DMS53 (cell line): ENCODE measurements at regions not wholly inside any gene's neighbourhood (a gene's known extent, or its start where the extent isn't known, plus 50 kb on each side); places are given as distances from the start of the nearest gene placed in this dataset.

ENCODE experiments used
- DNase-seq: peaks from one replicate; lab custom pipeline; 2025; lab: John Stamatoyannopoulos, UW

DNA sequence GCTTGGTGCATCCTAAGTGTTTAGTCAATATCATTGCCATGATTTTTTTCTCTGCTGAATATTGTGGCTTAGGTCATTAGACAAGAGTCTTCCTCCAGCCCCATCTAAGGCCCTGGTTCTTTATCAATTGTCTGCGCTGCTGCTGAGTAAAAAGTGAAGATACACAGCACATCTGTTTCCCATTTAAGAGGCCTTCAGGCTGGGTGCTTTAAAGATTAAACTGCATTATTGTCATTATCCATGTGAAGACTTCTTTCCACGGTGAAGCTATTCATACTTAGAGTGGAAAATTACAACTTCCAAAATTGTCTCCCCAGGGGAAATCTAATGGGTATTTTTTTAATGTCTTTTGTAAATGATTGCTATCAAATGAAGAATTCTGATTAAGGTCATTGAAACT, 719.8 kb upstream of the LRRC4C start:
- no peak for DNase-seq

DNA sequence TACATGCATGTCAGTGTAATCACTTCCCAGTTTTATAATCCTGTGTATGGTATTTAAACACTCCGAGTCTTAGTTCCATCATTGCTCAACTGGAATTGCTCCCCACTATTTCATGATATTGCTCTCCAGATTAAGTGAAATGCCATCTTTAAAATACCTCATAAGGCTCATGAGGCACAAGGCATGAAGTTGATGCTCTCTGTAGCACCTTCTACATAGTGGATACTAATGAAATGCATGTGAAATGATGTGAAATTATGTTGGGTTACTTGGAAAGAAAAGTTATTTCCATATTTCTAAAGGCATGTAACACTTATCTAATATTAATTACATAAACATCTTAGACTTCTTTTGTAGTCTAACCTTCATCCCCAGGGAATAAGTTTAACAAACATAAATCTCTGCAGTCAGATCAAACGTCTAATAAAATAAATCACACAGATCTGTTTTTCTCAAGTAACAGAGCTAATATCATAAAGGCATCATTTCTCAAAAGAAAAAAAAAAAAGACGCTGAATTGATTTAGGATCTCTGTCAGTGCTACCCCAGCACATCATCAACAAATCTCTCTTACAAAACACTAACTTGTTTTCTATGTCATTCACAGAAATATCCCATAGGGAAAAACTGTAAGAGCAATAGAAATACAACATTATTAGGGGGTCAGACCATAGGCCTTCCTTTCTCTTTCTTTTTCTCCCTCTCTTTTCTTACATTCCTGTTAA, 736.0 kb upstream of the LRRC4C start:
- DNase-seq = no peak

DNA sequence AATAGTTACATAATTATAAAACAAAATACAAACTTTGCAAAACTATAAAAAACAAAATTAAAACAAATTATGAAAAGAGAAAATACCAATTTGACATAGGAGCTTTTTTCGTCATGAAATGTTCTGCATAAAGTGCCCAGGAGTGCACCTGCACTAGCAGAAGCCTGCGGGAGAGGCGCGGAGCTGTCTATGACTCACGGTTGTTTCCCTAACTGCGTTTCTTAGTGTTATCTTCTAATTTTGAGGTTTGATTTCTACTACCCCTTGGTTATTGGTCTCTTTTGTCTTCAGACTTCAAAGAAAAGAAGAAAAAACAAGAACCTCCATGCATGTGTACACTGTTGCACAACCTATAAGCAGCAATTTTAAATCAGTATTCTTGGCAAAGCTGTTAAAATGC, 740.9 kb upstream of the LRRC4C start:
- DNase-seq = no peak

GRCh38 chr11:42201603-42202148, 742.2 kb upstream of the LRRC4C start:
- DNase-seq = no peak

DNA sequence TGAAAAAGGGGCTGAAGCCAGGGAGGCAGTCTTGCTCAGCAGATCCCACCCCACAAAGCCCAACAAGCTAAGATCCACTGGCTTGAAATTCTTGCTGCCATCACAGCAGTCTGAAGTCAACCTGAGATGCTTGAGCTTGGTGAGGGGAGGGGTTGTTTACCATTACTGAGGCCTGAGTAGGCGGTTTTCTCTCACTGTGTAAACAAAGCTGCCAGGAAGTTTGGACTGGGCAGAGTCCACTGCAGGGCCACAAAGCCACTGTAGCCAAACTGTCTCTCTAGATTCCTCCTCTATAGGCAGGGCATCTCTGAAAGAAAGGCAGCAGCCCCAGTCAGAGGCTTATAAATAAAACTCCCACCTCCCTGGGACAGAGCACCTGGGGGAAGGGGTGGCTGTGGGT, 746.1 kb upstream of the LRRC4C start:
- peak; percentile 76 for DNase-seq

DNA sequence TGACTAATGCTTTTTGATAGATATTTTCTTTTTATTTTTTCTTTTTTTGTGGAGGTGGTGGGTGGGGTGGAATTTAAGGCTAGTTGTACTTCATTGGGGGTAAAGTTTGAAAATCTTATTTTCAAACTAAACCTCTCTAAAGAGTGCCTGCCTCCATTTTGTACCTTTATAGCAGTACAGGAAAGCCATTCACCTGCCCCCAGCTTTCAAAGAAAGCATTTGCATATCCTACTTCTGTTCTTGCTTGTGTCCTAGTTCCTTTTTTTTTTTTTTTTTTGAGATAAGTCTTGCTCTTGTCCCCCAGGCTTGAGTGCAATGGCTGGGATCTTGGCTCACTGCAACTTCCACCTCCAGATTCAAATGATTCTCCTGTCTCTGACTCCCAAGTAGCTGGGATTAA, 766.2 kb upstream of the LRRC4C start:
- no peak for DNase-seq

DNA sequence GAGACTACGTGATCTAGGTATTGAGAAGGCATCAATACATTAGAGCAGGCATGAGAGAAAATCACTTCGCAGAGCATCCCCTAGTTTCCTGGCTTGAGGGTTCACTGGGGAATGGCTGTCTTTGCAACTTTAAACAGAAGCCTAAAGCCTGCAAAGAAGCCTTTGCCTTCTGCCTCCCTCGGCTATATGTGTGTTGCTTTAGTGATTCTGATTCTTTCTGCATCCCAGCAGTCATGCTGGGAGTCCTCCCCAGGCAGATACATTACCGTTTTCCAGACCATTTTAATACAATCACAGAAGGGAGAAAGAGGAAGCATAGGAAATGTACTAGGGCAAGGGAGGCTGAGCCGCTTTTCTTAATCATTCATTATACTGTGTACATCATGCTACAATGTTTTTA, 773.2 kb upstream of the LRRC4C start:
- DNase-seq = no peak

- DNase-seq = peak; percentile 11
Observed at GRCh38 chr11:42234451-42234951, 775.0 kb upstream of the LRRC4C start.

GRCh38 chr11:42237701-42238235, 778.3 kb upstream of the LRRC4C start:
- DNase-seq = no peak

DNA sequence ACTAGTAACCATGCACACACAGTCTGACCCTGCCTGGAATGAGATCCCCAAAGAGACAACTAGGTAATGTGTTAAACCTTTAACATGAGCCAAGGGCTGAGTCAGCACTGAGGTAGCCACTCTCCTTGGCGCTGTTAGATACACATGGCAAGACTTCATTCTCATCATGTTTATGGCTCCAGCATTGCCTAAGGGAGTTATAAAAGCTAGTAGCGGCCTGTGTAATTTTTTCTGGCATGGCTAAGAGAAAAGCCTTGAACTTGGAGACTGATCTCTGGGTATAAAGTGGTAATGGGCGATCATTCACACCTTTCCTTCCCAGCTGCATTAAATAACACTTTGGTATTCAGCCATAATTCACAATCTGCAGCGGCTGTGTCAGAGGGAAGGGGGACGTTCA, 779.7 kb upstream of the LRRC4C start:
- DNase-seq = no peak

DNA sequence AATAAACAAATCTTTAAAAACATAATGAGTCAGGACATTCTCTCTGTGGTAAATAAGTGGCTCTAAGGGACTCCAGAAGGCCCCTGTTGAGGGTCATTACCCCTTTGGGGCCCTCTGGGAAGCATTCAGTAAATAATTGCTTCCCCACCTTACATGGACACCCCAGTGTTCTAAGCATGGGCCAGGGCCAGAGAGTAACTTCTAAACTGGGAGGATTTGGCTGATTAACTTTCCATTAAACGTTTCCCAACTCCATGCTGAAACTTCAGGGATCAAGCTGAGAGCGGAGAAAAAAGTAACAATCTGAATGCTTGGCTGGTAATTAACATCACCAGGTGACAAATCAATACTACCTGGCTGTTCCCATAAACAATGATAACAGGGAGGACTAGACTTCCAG, 783.9 kb upstream of the LRRC4C start:
- DNase-seq = no peak

DNA sequence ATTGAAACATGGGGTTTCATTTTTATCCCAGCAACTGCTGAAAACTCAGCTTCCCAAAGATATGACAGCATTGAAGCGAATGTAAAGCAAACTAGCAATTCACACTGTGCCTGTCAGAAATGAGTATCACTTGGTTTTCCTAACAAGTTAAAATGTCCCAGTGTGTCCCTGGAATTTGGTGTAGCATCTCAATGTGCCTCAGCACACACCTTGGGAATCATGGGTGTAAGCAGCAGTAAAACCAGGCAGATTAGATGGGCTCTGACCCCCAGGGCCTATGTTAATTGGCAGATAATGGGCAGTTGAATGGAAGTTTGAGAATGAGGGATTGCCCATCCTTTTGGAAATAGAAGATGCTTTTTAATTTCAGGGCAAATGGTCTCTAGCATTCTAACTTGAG, 784.9 kb upstream of the LRRC4C start:
- no peak for DNase-seq

GRCh38 chr11:42249401-42249800, 789.9 kb upstream of the LRRC4C start:
- DNase-seq = no peak

- no peak for DNase-seq
Observed at GRCh38 chr11:42249956-42250355, 790.5 kb upstream of the LRRC4C start.

DNA sequence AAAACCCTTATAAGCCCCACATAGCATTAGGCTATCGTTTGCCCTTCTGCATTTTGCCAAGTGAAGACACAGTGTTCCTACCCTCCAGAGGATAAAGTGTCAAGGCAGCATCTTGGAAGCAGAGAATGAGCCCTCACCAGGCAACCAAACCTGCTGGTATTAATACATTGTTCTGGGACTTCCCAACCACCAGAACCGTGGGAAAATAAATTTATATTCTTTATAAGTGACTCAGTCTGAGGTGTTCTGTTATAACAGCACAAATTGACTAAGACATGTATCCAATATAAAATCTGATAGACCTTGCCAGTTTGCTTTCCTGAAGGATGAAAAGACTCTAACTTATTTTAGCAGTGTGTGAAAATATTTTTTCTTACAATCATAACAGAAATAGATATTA, 792.5 kb upstream of the LRRC4C start:
- no peak for DNase-seq

DNA sequence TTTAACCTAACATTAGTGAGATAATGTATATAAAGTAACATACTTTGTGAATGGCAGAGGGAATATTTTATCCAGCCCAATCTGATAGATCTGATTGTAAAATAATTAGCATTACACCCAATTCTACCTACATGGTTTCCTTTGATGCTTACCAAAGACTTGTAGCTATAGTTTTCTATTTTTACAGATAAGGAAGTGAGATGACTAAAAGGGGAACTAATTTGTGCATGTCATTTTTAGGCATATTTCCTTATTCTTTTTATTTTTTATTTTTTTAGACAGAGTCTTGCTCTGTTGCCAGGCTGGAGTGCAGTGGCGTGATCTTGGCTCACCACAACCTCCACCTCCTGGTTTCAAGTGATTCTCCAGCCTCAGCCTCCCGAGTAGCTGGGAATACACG, 793.7 kb upstream of the LRRC4C start:
- DNase-seq = no peak

DNA sequence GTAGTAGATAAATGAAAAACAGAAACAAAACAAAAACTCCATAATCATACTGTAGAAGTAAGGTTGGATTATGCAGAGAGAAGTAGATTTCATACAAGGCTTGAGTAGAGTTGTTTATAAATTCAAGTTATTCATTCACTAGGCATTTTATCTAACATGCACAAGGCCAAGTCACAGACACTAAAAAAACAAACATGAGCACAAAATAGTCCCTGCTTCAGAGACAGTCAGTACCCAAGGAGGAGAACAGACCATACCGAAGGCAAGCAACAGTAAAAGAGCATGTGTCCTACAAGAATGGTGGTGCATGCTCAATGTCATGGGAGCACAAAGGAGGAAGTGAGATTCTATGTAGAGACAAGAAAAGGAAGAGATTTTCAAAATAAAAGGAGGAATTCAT, 796.5 kb upstream of the LRRC4C start:
- no peak for DNase-seq

DNA sequence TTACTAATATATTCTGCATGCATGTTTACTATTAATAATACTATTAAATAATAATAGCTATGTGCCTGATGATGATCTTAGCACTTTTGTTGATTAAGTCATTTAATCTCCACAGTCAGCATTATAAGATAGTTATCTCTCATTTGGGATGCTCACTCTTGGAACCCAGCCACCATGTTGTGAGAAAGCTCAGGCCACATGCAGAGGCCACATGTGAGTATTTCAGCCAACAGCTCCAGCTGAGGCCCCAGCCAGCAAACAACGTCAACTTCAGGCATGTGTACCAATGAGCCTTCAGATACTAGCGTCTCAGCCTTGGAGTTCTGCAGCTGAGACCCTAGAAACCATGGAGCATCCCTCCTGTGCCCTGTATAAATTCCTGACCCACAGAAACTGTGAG, 798.1 kb upstream of the LRRC4C start:
- DNase-seq = no peak

DNA sequence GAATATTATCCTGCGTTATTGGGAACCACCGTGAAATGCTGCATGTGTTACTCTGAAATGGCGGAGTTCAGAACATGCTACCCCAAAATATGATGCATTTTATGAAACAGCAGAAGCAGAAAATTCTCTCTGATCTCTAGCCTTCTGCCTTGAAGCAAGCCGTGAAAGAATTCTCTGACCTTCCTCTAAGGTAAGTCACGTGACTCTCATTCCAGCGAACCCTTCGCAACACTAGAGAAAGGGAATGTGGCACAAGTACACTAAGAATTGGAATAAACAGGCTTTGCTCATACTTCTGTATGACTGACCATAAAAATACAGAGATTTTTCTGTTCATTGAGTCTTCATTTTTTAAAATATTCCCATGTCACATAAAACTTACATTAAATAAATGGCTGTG, 805.6 kb upstream of the LRRC4C start:
- DNase-seq = no peak

GRCh38 chr11:42271306-42271705, 811.9 kb upstream of the LRRC4C start:
- DNase-seq = no peak

- DNase-seq = no peak
Observed at GRCh38 chr11:42273977-42274376, 814.5 kb upstream of the LRRC4C start.

DNA sequence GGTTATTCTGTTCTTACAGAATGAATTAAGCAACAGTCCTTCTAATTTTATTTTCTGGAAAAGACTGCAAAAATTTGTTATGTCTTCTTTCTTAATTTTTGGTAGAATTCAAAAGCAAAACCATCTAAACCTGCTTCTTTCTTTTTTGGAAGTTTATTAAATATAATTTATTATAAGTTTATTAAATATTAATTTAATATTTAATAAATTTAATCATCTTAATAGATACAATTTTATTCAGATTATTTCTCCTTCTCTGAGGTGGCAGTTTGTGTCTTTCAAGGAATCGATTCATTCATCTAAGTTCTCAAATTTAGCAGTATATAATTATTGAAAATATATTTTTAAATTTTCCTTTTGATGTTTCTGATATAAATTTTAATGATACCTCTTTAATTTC, 837.5 kb upstream of the LRRC4C start:
- no peak for DNase-seq

GRCh38 chr11:42299780-42300179, 840.3 kb upstream of the LRRC4C start:
- no peak for DNase-seq

- no peak for DNase-seq
Observed at GRCh38 chr11:42301777-42302176, 842.3 kb upstream of the LRRC4C start.
